HFFc6 (cell line): ENCODE measurements at regions not wholly inside any gene's neighbourhood (a gene's known extent, or its start where the extent isn't known, plus 50 kb on each side); places are given as distances from the start of the nearest gene placed in this dataset.

Experiments
- DNase-seq: peaks from one replicate; pipeline ENCODE4 v3.0.0-alpha.2; 2018
- H3K27ac Mint-ChIP-seq: 2 replicates; pipeline ENCODE4 v1.8.0; 2020; ENCODE audit warnings: mild to moderate bottlenecking, mixed read lengths
- H3K27me3 Mint-ChIP-seq: 2 replicates; pipeline ENCODE4 v1.8.0; 2021; ENCODE audit warnings: mild to moderate bottlenecking, moderate library complexity, mixed read lengths; ENCODE audit not compliant: insufficient read depth
- H3K36me3 Mint-ChIP-seq: 2 replicates; pipeline ENCODE4 v1.8.0; 2021; ENCODE audit warnings: low read depth, mixed read lengths
- H3K4me1 Mint-ChIP-seq: 2 replicates; pipeline ENCODE4 v1.8.0; 2020; ENCODE audit warnings: low read depth, mixed read lengths
- H3K4me3 Mint-ChIP-seq: 2 replicates; pipeline ENCODE4 v1.8.0; 2020; ENCODE audit warnings: mild to moderate bottlenecking, moderate library complexity, mixed read lengths
- H3K9me3 Mint-ChIP-seq: 2 replicates; pipeline ENCODE4 v1.8.0; 2020; ENCODE audit warnings: mild to moderate bottlenecking, mixed read lengths
- CTCF ChIP-seq: fragments of 200-600 bp; sonication (generic); IDR thresholded peaks from 2 replicates; pipeline ENCODE4 v1.5.0; 2021; ENCODE audit warnings: antibody characterized with exemption, mild to moderate bottlenecking

- no peaks in the 10 kb centered on the region for H3K36me3 Mint-ChIP-seq
Measured at GRCh38 chrX:150216716-150217115, 146.4 kb upstream of the MAMLD1 start.

GRCh38 chrX:150217609-150218008 is 145.5 kb upstream of the MAMLD1 start:
- DNase-seq, result no peak
- Mint-ChIP-seq H3K27ac (no peak overlapping the region), H3K4me3 (no peak overlapping the region), H3K36me3 (no peaks in the 10 kb centered on the region), H3K4me1 (peaks cover 23% of the 10 kb centered on the region), H3K27me3 (peaks cover 5% of the 10 kb centered on the region), H3K9me3 (no peaks in the 10 kb centered on the region)
- no peak for TF ChIP-seq CTCF

More at GRCh38 chrX:150216716-150217115, 146.4 kb upstream of the MAMLD1 start:
- Mint-ChIP-seq H3K9me3 (no peaks in the 10 kb centered on the region), H3K4me1 (peaks cover 32% of the 10 kb centered on the region), H3K4me3 (no peak overlapping the region), H3K27me3 (peaks cover 5% of the 10 kb centered on the region), H3K27ac (no peak overlapping the region)
- no peak for TF ChIP-seq CTCF
- DNase-seq, result no peak

DNA sequence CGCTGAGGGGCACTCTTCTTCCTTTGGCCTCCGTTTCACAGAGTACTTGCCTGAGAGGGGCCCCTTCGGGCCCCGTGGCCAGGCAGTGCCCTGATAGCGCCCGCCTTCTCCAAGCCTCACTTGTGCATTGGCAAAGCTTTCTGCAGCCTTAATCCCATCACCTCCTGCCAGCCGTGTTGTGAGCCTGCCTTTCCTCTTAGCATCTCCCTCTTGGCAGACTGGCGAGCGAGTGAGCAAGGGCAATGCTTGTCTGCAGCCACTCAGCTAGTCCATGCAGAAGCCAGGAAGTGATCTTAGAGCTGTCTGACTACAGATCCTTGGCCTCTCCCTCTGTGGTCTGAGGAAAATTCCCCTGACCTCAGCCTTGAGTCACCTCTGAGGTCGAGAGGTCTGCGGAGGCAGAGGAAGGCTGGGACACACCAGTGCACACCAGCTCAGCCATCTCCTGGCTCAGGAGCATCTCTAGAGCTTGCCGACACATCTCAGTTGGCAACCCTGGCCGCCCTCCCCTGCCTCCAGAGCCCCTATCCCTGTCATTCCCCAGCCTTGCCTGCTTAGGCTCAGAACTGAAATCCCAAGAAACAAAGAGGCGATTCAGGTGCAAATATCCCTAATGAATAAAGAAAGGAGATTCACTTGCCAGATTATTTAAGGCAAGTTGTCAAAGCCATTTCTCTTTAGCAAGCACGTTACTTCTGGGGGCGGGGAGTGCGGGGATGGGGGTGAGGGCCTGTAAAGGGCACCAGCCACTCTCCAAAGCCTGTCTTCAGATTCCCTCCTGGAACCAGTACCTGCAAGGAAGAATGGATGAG is 143.5 kb upstream of the MAMLD1 start:
- DNase-seq, result peak; percentile 27
- no peak overlapping the region for H3K4me3 Mint-ChIP-seq
- peaks cover 13% of the 10 kb centered on the region; the same call in 1 of the 2 replicates for H3K4me1 Mint-ChIP-seq
- no peaks in the 10 kb centered on the region for H3K9me3 Mint-ChIP-seq
- no peak overlapping the region; the same call in 1 of the 2 replicates for H3K27ac Mint-ChIP-seq
- TF ChIP-seq CTCF, result no peak
- no peaks in the 10 kb centered on the region for H3K36me3 Mint-ChIP-seq
- H3K27me3 Mint-ChIP-seq, result peaks cover 3% of the 10 kb centered on the region

DNA sequence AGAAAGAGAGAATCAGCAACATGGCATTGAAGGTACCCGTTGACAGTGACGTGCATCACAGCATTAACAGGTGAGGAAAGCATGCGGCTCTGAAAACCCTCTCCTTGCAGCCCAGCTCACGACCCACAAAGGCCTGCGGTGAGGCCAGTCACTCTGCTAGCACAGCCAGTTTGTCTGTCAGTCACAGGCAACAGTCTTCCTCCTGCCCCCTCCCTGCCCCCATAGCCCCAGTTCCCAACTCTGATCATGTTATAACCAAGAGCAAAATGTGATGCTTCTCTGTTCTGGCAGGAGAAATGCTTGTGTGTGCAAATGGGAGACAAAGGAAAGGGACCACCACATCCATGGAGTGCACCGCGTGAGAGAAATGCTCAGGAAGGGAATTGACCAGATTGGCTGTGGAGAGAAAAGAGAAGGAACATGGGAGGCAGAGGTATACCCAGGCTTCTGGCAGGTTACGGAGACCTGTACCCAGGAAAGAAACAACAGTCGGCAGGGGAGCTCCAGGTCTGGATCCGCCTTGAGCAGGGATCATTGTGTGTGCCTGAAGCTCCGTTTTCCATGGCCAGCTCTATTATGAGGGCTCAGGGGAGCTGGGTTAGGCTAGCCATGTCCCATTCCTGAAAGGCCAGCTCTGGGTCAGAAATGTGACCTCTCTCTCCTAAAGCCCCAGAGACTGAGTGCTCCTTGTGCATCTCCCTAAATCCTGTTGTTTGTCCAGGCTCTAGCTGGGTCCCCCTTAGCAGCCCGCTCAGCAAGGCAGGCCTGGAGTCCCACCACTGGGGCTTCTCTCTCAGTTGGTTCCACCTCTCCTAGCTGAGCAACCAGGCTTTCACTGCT is 139.7 kb upstream of the MAMLD1 start:
- no peak overlapping the region for H3K4me3 Mint-ChIP-seq
- H3K27me3 Mint-ChIP-seq, result peaks cover 3% of the 10 kb centered on the region

GRCh38 chrX:150224676-150225075 is 138.4 kb upstream of the MAMLD1 start:
- Mint-ChIP-seq H3K4me1 (peaks cover 7% of the 10 kb centered on the region; the same call in 1 of the 2 replicates), H3K27me3 (peaks cover 3% of the 10 kb centered on the region), H3K27ac (no peak overlapping the region), H3K36me3 (no peaks in the 10 kb centered on the region), H3K4me3 (no peak overlapping the region), H3K9me3 (no peaks in the 10 kb centered on the region)
- TF ChIP-seq CTCF, result no peak
- no peak for DNase-seq

More for the DNA sequence above, 139.7 kb upstream of the MAMLD1 start:
- no peaks in the 10 kb centered on the region for H3K36me3 Mint-ChIP-seq
- DNase-seq, result no peak
- no peak overlapping the region for H3K27ac Mint-ChIP-seq
- H3K4me1 Mint-ChIP-seq, result peaks cover 13% of the 10 kb centered on the region; the same call in 1 of the 2 replicates
- TF ChIP-seq CTCF, result no peak
- H3K9me3 Mint-ChIP-seq, result no peaks in the 10 kb centered on the region
